ENCODE measurements at regions not wholly inside any gene's neighbourhood (a gene's known extent, or its start where the extent isn't known, plus 50 kb on each side); places are given as distances from the start of the nearest gene placed in this dataset.

DNA sequence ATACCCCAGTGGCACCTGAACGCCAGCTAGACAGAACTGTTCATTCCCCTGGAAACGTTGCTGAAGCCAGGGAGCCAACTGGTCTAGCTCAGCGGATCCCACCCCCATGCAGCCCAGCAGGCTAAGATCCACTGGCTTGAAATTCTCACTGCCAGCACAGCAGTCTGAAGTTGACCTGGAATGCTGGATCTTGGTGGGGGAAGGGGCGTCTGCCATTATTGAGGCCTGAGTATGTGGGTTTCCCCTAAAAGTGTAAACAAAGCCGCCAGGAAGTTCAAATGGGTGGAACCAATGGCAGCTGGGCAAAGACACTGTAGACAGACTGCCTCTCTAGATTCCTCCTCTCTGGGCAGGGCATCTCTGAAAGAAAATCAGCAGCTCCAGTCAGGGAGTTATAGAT is 213.0 kb downstream of the NKX6-1 start:
- TF ChIP-seq, protein P1, sequence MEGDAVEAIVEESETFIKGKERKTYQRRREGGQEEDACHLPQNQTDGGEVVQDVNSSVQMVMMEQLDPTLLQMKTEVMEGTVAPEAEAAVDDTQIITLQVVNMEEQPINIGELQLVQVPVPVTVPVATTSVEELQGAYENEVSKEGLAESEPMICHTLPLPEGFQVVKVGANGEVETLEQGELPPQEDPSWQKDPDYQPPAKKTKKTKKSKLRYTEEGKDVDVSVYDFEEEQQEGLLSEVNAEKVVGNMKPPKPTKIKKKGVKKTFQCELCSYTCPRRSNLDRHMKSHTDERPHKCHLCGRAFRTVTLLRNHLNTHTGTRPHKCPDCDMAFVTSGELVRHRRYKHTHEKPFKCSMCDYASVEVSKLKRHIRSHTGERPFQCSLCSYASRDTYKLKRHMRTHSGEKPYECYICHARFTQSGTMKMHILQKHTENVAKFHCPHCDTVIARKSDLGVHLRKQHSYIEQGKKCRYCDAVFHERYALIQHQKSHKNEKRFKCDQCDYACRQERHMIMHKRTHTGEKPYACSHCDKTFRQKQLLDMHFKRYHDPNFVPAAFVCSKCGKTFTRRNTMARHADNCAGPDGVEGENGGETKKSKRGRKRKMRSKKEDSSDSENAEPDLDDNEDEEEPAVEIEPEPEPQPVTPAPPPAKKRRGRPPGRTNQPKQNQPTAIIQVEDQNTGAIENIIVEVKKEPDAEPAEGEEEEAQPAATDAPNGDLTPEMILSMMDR (IDR thresholded peaks at IDR 0.05 in 4 of 5, conservative IDR thresholded peaks at IDR 0.05 in 1 of 5) = no peak
- TF ChIP-seq POLR2A (IDR thresholded peaks at IDR 0.05) = no peak
